GM10266 (cell line): ENCODE measurements at regions not wholly inside any gene's neighbourhood (a gene's known extent, or its start where the extent isn't known, plus 50 kb on each side); places are given as distances from the start of the nearest gene placed in this dataset.
"Not testable (repeated sequence)": the region's sequence is repeated elsewhere in the genome, so short reads cannot be mapped to it uniquely, and the experiment has no call there.

Source experiments
- DNase-seq: peaks from one replicate; pipeline ENCODE4 v3.0.0; 2012; ENCODE audit errors: extremely low spot score
- CTCF ChIP-seq: IDR thresholded peaks from 2 replicates; pipeline ENCODE4 v1.5.1; 2012; ENCODE audit warnings: mild to moderate bottlenecking, low read depth; ENCODE audit not compliant: control insufficient read depth, insufficient read depth; ENCODE audit errors: missing control alignments

- TF ChIP-seq CTCF, result no peak
- no peak for DNase-seq
These were observed 755.4 kb upstream of the CTNND2 start for GRCh38 chr5:12659686-12660085.

- DNase-seq, result no peak
These were observed 754.7 kb upstream of the CTNND2 start for GRCh38 chr5:12658871-12659446.

GRCh38 chr5:12657914-12658474 is 753.7 kb upstream of the CTNND2 start:
- not testable (repeated sequence) for DNase-seq

More at GRCh38 chr5:12658871-12659446, 754.7 kb upstream of the CTNND2 start:
- no peak for TF ChIP-seq CTCF

GRCh38 chr5:12655675-12656074 is 751.4 kb upstream of the CTNND2 start:
- DNase-seq, result no peak

GRCh38 chr5:12652201-12652600 is 748.0 kb upstream of the CTNND2 start:
- DNase-seq, result no peak
- no peak for TF ChIP-seq CTCF

More at GRCh38 chr5:12655675-12656074, 751.4 kb upstream of the CTNND2 start:
- TF ChIP-seq CTCF, result no peak

- no peak for DNase-seq
- no peak for TF ChIP-seq CTCF
These were observed 744.3 kb upstream of the CTNND2 start for GRCh38 chr5:12648558-12648957.

- no peak for TF ChIP-seq CTCF
These were observed 743.4 kb upstream of the CTNND2 start for GRCh38 chr5:12647613-12648012.

GRCh38 chr5:12645582-12645981 is 741.3 kb upstream of the CTNND2 start:
- TF ChIP-seq CTCF, result no peak
- DNase-seq, result no peak

More at GRCh38 chr5:12647613-12648012, 743.4 kb upstream of the CTNND2 start:
- DNase-seq, result no peak
